Left forelimb (tissue), 1 donor: ENCODE measurements at regions not wholly inside any gene's neighbourhood (a gene's known extent, or its start where the extent isn't known, plus 50 kb on each side); places are given as distances from the start of the nearest gene placed in this dataset.
"Not testable (repeated sequence)": the region's sequence is repeated elsewhere in the genome, so short reads cannot be mapped to it uniquely, and the experiment has no call there.

Experiments
- DNase-seq: peaks from one replicate; pipeline ENCODE4 v3.0.0-alpha.2; 2018; ENCODE audit warnings: low spot score

DNA sequence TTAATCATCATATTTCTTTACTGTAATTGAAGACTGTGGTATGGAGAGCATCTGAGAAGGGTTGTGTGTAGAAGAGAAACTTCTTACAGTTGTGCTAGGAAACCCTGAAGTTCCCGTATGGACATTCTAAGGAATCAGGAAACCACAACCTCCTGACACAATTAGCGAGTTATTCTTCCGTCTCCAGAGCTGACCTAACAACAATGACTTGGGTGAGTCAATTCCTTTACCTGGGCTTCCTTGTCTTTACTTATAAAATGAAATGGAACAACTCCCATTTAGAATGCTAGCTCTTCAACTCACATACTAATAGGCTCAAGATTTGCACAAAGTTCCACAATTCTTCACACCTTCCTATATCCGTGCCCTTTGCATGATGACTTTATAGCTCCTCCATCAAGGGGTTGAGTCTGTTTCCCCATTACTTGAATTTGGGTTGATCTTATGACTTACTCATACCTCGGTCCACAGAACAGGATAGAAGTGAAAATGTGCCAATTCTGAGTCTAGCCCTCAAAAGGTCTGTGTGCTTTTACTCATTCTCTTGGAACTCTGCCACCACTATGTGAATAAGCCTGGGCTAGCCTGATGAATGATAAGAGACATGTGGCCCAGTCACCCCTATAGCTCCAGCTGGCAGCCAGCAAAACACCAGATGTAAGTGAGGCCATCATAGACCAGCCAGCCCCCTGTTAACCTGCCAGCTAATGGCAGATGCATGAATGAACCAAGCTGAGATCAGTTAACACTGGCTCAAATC lies 459.4 kb downstream of the ETNK1 start:
- no peak for DNase-seq

DNA sequence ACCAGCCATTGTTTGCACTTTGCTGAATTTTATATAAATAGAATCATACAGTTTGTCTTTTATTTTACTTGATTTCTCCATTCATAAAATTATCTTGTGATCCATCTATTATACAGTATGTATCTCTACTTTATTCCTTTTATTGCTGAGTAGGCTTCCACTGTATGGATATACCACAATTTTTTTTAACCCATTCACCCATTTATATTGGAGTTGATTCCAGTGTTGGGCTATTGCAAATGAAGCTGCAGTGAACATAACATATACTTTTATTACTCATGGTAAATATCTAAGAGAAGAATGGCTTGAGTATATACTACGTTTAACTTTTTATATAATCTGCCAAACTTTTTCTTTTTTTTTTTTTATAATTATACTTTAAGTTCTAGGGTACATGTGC lies 463.6 kb downstream of the ETNK1 start:
- DNase-seq: no peak

DNA sequence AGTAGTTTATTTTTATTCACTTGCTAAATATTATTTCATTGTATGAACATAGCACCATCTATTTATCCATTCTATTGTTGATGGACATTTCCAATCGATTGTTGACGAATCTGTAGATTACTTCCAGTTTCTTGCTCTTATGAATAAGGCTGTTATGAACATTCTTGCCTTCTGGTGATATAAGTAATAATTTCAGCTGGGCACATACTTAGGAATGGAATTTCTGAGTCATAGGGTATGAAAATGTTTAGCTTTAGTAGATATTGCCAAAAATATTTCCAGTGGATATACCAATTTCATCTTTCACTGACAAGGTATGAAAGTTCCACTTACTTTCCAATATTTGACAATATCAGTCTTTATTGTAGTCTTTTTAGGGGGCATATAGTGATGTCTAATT lies 468.5 kb downstream of the ETNK1 start:
- no peak for DNase-seq

DNA sequence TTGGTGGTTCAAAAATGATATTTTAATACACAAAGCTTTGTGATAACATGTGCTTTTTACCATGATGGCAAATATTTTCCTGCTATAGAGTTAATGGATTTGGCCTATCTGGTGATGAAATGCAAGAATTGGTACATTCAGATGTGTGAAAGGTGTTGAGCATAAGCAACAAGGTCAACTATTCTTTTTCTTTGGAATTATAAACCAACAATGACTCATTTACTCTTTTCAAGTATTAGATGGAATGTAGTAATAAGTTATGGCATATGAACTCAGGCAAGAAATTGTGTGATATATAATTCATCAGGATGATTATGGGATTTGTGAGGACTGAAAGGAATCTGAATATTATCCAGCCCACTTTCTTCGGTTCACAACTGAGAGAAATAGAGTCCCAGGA lies 471.4 kb downstream of the ETNK1 start:
- no peak for DNase-seq

DNA sequence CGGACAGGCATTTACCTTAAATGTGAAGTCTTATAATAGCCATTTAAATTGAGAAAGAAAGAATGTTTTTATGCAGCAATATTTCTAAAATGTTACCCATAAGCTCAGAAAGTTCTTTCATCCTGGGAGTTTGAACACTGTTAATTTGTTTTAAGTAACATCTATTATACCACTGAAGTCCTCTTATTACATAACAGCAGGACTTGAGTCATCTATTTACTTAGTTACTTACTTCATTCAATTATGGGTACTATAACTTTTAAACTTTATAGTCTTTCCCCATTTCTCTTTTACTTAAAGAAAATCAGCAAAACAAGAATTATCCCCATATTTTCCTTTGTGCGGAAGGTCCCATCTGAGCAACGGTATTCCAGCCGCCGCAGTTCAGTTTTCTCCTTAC lies 473.1 kb downstream of the ETNK1 start:
- DNase-seq: no peak

DNA sequence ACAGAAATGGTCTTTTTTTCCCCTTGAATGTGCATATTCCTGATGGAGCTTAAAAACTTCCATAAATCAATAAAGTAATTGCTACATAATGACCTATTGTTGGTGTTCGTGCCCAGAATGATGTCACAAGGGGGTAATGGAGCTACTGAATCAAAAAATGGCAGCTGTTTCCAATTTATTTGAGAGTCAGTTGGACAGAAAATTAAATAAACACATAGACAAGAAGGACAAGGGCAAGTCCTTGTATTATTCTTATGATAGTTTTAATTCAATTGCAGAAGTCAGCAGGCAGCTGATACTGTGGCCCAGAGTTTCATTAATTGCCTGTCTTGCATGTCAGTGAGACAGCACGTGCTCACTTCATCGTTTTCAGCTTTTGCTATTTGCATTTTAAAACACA lies 473.5 kb downstream of the ETNK1 start:
- no peak for DNase-seq

DNA sequence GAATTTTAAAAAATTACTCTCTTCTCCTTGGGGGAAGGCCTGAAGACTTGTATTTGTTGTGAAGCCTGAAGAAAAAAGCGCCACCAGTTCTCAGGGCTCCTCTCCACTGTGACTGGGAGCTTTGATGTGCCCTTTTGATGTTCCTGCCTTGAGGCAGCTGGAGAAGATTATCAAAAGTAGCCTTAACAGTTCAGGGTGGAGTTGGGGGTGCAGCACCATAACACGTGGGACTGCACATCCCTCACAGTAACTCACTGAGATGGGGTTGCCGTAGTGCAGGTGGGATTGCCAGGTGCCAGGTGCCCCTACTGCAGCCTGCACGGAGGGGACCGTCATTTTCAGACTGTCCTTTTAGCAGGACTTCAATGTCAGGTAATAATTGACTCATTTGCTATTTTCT lies 474.1 kb downstream of the ETNK1 start:
- DNase-seq: no peak

DNA sequence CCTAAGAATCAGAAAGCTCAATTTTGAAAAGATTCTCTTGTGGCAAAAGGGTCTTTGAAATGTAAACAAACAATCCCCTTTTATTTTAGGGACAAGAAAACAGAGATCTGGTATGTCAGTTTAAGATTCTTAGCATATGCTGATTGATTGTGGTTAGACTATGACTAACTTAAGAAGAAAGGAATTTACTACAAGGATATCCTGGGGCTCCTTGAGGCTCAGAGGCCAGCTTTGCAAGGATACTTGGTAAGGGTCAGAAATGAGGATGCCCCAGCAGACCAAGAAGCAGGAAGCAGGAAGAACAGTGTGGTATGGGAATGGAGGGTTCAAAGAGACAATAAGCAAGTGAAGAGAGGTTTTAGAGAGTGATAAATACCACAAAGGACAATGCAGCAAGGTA lies 474.6 kb downstream of the ETNK1 start:
- DNase-seq: no peak

DNA sequence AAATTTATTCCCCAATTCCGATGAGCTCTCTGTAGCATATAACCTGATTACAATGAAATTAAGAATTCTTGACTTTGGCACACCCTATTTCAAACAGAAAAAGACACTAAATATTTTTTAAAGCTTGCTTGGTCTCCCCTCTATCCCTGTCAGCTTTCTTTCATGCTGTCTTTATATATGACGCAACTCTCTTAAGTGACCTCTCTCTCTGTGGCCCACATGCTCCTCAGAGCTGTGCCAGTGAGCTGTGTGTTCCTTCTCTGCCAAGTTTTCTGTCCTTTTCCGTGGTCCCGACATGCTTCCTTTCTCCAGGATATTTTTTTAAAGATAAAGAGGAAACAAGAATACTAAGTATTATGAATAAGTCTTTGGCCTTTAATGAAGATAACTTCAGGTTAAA lies 484.0 kb downstream of the ETNK1 start:
- DNase-seq: no peak

DNA sequence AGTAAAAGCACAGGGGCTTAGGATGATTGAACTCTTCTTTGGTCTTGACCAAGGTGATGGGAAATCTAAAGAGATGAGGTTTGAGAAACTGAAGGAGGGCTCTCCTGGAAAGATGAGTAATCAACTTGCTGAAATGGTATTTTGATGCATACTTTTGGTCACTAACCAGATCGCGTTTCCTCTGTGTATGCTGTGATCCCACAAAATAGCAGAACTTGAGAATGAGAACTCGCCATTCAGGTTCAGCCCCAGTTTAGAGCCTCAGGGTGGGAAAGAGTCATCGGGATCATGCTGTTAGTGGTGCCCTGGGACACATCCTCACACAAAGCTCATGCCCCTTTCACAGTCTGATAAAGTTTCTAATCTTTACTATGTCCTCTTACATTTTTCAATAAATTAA lies 488.8 kb downstream of the ETNK1 start:
- no peak for DNase-seq

DNA sequence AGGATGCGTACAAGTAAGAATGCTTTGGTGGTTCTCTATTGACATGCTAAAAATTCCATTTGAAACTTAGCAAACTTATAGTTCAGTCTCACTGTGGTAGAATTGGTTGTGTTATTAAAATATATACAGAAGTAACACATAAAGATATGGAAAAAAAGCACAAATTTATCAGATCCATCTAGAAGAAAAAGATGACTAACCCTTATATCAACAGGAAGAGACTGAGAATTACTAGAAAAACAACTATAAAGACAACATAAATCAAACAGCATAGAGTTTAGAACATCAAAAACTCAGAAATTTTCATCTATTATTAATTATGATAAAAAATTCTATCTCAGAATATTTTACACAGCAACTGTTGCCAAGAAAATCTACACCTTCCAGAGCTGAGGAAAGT lies 491.0 kb downstream of the ETNK1 start:
- no peak for DNase-seq

DNA sequence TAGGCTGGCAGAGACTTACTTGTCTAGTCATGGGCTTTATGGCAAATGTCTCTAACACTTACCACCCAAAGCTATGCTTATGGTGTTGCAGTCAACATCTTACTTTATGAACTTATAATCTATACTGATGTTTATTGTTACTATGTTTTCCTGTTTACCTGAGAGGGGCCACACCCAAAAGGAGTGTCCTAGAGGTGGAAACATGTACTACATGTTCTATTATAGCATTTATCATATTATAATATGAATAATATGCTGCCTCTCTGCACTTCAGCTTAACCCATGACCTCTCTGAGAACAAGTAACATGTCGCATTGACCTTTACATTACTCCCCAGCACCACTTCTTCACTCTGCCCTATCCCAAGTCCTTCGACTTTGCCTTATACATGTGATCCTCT lies 501.8 kb downstream of the ETNK1 start:
- no peak for DNase-seq

DNA sequence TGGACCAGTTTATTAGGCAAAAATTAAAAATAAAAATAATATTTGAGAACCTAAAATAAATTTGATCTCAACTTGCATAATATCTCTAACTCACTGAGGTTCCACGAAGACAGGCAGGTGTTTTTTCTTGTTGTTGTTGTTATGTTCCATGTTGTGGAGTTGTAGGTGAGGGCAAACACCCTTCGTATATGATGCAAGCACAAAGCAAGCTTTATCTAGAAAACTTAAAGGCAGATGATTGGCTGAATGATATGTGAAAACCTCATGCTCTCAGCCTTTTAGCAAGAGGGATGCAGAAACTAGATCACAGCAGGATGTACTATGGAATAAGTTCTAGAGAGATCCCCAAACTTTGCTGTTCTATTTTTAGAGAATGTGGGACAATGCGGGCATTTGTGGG lies 502.7 kb downstream of the ETNK1 start:
- no peak for DNase-seq

DNA sequence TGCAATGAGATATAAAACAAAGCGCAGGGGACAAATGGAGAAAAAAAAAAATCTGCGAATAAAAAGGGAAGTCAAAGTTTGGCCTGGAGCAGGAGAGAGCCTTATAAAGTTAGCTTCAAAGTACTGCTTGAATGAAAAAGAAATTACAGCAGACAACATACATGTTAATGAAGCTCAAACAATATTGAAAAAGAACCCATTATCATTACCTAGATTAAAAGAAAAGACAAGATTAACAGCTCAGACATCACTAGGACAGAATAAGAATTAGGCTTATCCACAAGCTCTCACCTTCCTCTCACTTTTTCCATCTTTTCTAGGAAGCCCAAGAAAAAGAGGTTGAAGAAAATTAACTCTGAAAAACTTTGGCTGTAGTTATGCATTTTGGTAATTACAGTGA lies 503.5 kb downstream of the ETNK1 start:
- DNase-seq: no peak

DNA sequence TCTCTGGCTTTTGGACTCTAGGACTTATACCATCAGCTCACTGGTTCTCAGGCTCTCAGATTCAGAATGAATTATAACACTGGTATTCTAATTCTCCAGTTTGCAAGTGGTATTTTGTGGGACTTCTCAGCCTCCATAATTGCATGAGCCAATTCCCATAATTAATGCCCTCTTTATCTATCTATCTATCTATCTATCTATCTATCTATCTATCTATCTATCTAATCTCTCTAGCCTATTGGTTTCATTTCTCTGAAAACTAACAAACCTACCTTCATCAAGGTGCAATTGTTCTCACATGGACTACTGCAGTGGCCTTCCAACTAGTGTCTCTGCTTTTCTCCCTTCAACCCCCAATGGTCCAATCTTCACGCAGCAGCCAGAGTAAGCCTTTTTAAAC lies 507.4 kb downstream of the ETNK1 start:
- DNase-seq: no peak

DNA sequence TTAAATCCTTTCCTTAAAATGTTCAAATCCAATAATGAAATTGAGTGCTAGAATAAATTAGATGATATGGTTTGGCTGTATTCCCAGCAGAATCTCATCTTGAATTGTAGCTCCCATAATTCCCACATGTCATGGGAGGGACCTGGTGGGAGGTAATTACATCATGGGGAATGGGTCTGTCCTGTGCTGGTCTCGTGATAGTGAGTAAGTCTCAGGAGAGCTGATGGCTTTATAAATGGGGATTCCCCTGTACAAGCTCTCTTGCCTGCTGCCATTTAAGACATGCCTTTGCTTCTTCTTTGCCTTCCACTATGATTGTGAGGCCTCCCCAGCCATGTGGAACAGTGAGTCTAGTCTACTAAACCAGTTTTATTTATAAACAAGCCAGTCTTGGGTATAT lies 508.5 kb downstream of the ETNK1 start:
- DNase-seq: no peak

DNA sequence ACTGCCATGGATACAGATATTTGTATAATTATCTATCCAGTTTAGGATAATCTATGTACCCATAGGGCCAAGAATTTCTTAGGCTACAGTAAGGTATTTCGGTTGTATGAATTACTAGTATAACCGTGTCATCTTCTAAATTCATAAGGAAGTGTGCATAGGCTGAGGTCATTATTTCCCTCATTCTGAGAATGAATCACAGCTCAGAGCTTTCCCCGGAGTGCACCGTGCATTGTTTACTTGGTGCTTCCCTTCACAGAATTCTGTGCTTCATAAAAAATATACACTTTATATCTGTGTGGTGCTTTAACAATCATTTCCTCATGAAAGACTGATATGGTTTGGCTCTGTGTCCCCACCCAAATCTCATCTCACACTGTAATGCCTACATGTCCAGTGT lies 514.1 kb downstream of the ETNK1 start:
- DNase-seq: no peak

DNA sequence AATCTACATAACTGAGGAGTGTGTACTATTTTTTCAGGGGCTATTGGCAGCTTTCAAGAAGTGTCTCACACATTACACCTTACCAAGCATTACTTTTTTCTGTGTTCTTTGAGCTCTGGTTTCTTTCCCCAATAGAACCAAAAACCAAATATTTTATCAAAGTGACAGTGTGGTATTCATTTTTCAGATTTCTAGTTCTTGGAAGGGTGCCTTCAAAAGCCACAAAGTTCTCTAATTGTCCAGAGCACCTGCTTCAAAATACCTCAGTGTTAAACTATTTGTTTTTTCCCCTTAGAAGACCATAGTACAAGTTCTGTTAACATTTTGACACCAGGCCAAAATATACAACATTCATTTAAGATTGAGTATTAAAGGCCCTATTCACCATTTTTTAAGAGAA lies 515.7 kb downstream of the ETNK1 start:
- DNase-seq: no peak

DNA sequence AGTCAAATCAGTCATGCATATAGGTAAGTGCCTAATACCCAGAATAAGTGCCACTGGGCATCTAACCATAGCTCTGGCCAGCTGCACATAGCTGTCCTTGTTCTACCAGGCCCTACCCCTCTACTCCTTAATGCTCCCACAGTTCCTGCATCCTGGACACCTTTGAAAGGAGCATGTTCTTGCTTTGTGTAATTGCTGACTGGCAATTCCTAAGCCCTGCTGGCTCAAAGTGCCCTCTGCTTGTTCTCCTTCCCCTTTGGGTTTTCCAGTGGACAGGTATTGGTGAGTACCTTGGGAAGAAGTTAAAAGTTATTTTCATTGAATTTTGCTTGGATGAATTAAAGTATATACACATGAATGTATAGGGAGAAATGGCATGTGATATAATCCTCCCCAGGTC lies 516.4 kb downstream of the ETNK1 start:
- DNase-seq: no peak

DNA sequence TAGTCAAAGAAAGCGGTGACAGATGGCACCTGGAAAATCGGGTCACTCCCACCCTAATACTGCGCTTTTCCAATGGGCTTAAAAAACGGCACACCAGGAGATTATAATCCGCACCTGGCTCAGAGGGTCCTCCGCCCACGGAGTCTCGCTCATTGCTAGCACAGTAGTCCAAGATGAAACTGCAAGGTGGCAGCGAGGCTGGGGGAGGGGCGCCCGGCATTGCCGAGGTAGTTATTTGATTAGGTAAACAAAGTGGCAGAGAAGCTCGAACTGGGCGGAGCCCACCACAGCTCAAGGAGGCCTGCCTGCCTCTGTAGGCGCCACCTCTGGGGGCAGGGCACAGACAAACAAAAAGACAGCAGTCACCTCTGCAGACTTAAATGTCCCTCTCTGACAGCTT lies 521.1 kb downstream of the ETNK1 start:
- not testable (repeated sequence) for DNase-seq

DNA sequence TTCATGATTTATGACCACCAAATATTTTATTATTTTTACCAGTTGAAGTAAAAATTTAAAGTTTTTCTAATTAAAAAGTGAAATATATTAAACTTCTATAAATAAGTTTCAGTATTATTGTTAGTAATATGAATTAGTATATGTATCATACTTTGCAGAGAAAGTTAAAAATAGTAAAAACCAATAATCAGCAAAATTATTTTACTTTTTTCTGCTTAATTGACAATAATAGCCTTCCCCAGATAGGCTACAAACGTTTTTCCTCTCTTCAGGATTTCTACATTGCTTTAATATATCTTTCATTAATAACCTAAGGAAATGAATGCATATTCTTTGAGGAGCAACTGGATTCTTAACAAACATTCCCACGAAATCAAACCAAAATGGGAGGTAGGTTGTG lies 543.5 kb downstream of the ETNK1 start:
- DNase-seq: no peak

DNA sequence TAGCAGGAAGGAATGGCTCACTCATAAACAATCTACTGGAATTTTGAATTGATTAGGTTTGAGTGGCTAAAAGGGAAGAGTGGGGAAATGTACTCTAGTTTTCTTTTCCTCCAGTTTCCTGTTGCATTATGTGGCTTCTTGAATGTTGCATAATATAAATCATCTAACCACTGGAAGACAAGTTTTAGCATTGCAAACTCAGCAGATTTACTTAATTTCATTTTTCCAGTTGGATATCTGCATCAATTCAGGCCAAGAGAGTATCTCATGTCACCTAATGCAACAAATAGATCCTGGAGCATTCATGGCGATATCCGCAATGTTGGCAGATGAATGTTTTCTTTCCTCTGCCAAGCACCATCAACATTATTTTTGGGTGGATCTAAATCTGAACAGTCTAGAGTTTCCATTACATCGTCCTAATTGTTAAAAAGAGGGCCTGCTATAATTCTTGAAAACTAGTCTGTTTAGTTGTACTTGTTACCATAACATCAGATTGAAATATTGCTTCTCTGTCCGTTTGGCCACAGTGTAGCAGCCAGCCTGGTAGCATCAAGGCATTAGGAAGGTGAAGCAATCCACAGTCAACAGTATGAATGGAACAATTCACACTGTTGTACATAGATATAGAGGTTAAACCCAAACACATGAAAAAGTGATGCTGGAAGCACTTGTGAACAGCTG lies 544.2 kb downstream of the ETNK1 start:
- no peak for DNase-seq

DNA sequence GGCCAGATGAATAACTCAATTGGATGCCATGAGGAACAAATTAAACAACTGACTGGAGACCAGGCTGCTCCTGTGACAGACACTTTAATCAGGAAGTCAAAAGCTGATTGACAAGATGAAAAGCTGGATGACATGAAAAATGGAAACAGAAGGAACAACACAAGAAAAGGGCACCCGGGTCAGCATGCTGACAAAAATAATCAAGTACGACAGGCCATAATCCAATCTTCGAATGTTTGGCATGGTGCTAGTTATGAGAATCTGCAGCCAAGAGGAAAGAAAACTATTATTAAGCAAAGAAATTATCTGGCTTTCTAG lies 544.7 kb downstream of the ETNK1 start:
- no peak for DNase-seq

DNA sequence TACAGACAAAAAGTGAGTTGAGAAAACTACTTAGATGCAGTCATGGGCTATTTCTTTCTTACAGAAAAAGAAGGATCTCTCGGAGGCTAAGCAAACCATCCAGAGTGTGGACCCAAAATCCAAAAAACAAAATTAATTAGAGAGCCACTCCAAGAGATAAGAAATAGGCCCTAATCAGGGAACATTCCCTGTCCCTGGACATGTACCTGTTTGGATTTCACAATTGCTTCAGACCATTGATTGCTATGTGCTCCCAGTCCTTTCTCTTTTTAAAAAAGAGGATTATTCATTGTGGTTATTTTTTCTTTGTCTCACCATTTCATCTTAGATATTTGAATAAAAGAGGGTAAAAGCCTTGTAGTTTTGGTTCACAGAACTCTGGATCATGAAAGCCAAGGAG lies 549.9 kb downstream of the ETNK1 start:
- no peak for DNase-seq
